ENCODE measurements at regions not wholly inside any gene's neighbourhood (a gene's known extent, or its start where the extent isn't known, plus 50 kb on each side); places are given as distances from the start of the nearest gene placed in this dataset.

- no peaks in the 10 kb centered on the region for H3K27me3 ChIP-seq (ENCODE audit: low read depth)
- DNase-seq: no peak
- no peak overlapping the region for H3K4me3 ChIP-seq
- no peak overlapping the region for H3K27ac ChIP-seq (replicated peaks)
- peaks cover 15% of the 10 kb centered on the region for H3K9me3 ChIP-seq (replicated peaks)
- TF ChIP-seq CTCF (IDR thresholded peaks at IDR 0.05; ENCODE audit: borderline replicate concordance): no peak
- intact Hi-C loops (cut with micrococcal nuclease): no loop called here
- no peaks in the 10 kb centered on the region for H3K4me1 ChIP-seq
- no peaks in the 10 kb centered on the region for H3K36me3 ChIP-seq
These were observed 613.1 kb downstream of the SI start for GRCh38 chr3:164465172-164465571.

- H3K4me3 ChIP-seq: peak overlapping the region; percentile 8
- no peak for TF ChIP-seq CTCF (IDR thresholded peaks at IDR 0.05; ENCODE audit: borderline replicate concordance)
- H3K27me3 ChIP-seq (ENCODE audit: low read depth): no peaks in the 10 kb centered on the region
- no peaks in the 10 kb centered on the region for H3K4me1 ChIP-seq
- no peaks in the 10 kb centered on the region for H3K36me3 ChIP-seq
- no peaks in the 10 kb centered on the region for H3K9me3 ChIP-seq (replicated peaks)
- no peak overlapping the region for H3K27ac ChIP-seq (replicated peaks)
- intact Hi-C loops (cut with micrococcal nuclease): no loop called here
- DNase-seq: no peak
These were observed 617.4 kb downstream of the SI start for GRCh38 chr3:164460851-164461250.

- no peaks in the 10 kb centered on the region for H3K9me3 ChIP-seq (replicated peaks)
- no peak overlapping the region for H3K27ac ChIP-seq (replicated peaks)
- intact Hi-C loops (cut with micrococcal nuclease): no loop called here
- TF ChIP-seq CTCF (IDR thresholded peaks at IDR 0.05; ENCODE audit: borderline replicate concordance): no peak
- H3K4me3 ChIP-seq: no peak overlapping the region
- no peak for DNase-seq
- no peaks in the 10 kb centered on the region for H3K36me3 ChIP-seq
- no peaks in the 10 kb centered on the region for H3K27me3 ChIP-seq (ENCODE audit: low read depth)
- H3K4me1 ChIP-seq: no peaks in the 10 kb centered on the region
These were observed 618.7 kb downstream of the SI start for GRCh38 chr3:164459521-164460151.

- intact Hi-C loops (cut with micrococcal nuclease): no loop called here
- DNase-seq: no peak
These were observed 619.3 kb downstream of the SI start for GRCh38 chr3:164458986-164459385.

GRCh38 chr3:164453714-164454113 lies 624.6 kb downstream of the SI start:
- no peak overlapping the region for H3K4me3 ChIP-seq
- intact Hi-C loops (cut with micrococcal nuclease): no loop called here
- TF ChIP-seq CTCF (IDR thresholded peaks at IDR 0.05; ENCODE audit: borderline replicate concordance): no peak
- H3K4me1 ChIP-seq: no peaks in the 10 kb centered on the region
- no peak overlapping the region for H3K27ac ChIP-seq (replicated peaks)
- DNase-seq: no peak
- H3K9me3 ChIP-seq (replicated peaks): no peaks in the 10 kb centered on the region
- H3K27me3 ChIP-seq (ENCODE audit: low read depth): no peaks in the 10 kb centered on the region
- H3K36me3 ChIP-seq: no peaks in the 10 kb centered on the region

More at GRCh38 chr3:164458986-164459385, 619.3 kb downstream of the SI start:
- Histone ChIP-seq H3K4me1 (no peaks in the 10 kb centered on the region), H3K4me3 (no peak overlapping the region), H3K27ac (replicated peaks) (no peak overlapping the region), H3K27me3 (ENCODE audit: low read depth) (no peaks in the 10 kb centered on the region), H3K9me3 (replicated peaks) (no peaks in the 10 kb centered on the region), H3K36me3 (no peaks in the 10 kb centered on the region)
- no peak for TF ChIP-seq CTCF (IDR thresholded peaks at IDR 0.05; ENCODE audit: borderline replicate concordance)
